OCI-LY1 (cell line): ENCODE measurements at regions not wholly inside any gene's neighbourhood (a gene's known extent, or its start where the extent isn't known, plus 50 kb on each side); places are given as distances from the start of the nearest gene placed in this dataset.

ENCODE experiments used
- H2AFZ ChIP-seq: fragments of 200-600 bp; sonication (generic), shearing (Covaris generic); 2 replicates; pipeline ENCODE4 v1.6.0; 2014; ENCODE audit warnings: antibody characterized with exemption, mild to moderate bottlenecking, low read length
- H3F3A ChIP-seq: fragments of 200-600 bp; sonication (generic), shearing (Covaris generic); 2 replicates; pipeline ENCODE4 v1.6.0; 2014; ENCODE audit warnings: mild to moderate bottlenecking, antibody characterized with exemption, low read length, moderate library complexity; ENCODE audit not compliant: insufficient read depth
- H3K27ac ChIP-seq: fragments of 200-600 bp; sonication (generic); 2 replicates; pipeline ENCODE4 v1.5.1; 2014; ENCODE audit warnings: low read length, mixed run types, mild to moderate bottlenecking, low read depth; ENCODE audit not compliant: poor library complexity, severe bottlenecking
- H3K27me3 ChIP-seq: fragments of 200-600 bp; sonication (generic); 2 replicates; pipeline ENCODE4 v1.6.0; 2014; ENCODE audit warnings: antibody characterized with exemption, mild to moderate bottlenecking, low read length, moderate library complexity; ENCODE audit not compliant: insufficient read depth
- H3K36me3 ChIP-seq: fragments of 200-600 bp; sonication (generic); 2 replicates; pipeline ENCODE4 v1.6.1; 2014; ENCODE audit warnings: mild to moderate bottlenecking, antibody characterized with exemption, low read length, moderate library complexity, mixed read lengths; ENCODE audit not compliant: insufficient read depth
- H3K4me1 ChIP-seq: fragments of 200-600 bp; sonication (generic); 2 replicates; pipeline ENCODE4 v1.5.1; 2014; ENCODE audit warnings: mild to moderate bottlenecking, low read length, moderate library complexity; ENCODE audit not compliant: insufficient read depth, severe bottlenecking
- H3K4me2 ChIP-seq: fragments of 200-600 bp; sonication (generic), shearing (Covaris generic); 2 replicates; pipeline ENCODE4 v1.6.1; 2014; ENCODE audit warnings: low read length
- H3K4me3 ChIP-seq: fragments of 200-600 bp; sonication (generic); 2 replicates; pipeline ENCODE4 v1.5.1; 2014; ENCODE audit warnings: low read length, low read depth, mild to moderate bottlenecking, mixed read lengths; ENCODE audit not compliant: poor library complexity, severe bottlenecking
- H3K79me2 ChIP-seq: fragments of 200-600 bp; shearing (Covaris generic); 2 replicates; pipeline ENCODE4 v1.6.1; 2016; ENCODE audit warnings: mixed run types, low read length, mixed read lengths; ENCODE audit not compliant: insufficient read depth
- H3K9ac ChIP-seq: fragments of 200-600 bp; sonication (generic), shearing (Covaris generic); 2 replicates; pipeline ENCODE4 v1.6.1; 2014; ENCODE audit warnings: mild to moderate bottlenecking, low read length, mixed read lengths
- H3K9me2 ChIP-seq: fragments of 200-600 bp; sonication (generic), shearing (Covaris generic); 2 replicates; pipeline ENCODE4 v1.6.1; 2014; ENCODE audit warnings: low read depth, mild to moderate bottlenecking, low read length, mixed read lengths
- H3K9me3 ChIP-seq: fragments of 200-600 bp; shearing (Covaris generic); 2 replicates; pipeline ENCODE4 v1.6.1; 2014; ENCODE audit warnings: low read length, mixed read lengths
- H4K20me1 ChIP-seq: fragments of 200-600 bp; sonication (generic), shearing (Covaris generic); 2 replicates; pipeline ENCODE4 v1.6.0; 2016; ENCODE audit warnings: mild to moderate bottlenecking, low read length; ENCODE audit not compliant: insufficient read depth
- CTCF ChIP-seq: fragments of 200-600 bp; sonication (generic), shearing (Covaris generic); IDR thresholded peaks from 2 replicates; pipeline ENCODE4 v1.5.1; 2017; ENCODE audit warnings: mild to moderate bottlenecking, antibody characterized with exemption, low read length, moderate library complexity, mixed read lengths
- EZH2 ChIP-seq: fragments of 200-600 bp; sonication (generic), shearing (Covaris generic); IDR thresholded peaks from 2 replicates; pipeline ENCODE4 v1.8.0; 2017; ENCODE audit warnings: borderline replicate concordance, mixed run types, mild to moderate bottlenecking, antibody characterized with exemption, low read length, moderate library complexity, mixed read lengths

- TF ChIP-seq EZH2, result no peak
- no peak for TF ChIP-seq CTCF
These were observed 91.4 kb downstream of the RPRM start for GRCh38 chr2:153387203-153387602.

GRCh38 chr2:153386481-153386897 is 92.1 kb downstream of the RPRM start:
- H3K9me3 ChIP-seq, result no peaks in the 10 kb centered on the region
- no peak overlapping the region for H3K9ac ChIP-seq
- H3K36me3 ChIP-seq, result no peaks in the 10 kb centered on the region
- no peak overlapping the region for H3K4me2 ChIP-seq
- H4K20me1 ChIP-seq, result no peaks in the 10 kb centered on the region
- no peaks in the 10 kb centered on the region for H3K9me2 ChIP-seq
- H3K4me1 ChIP-seq, result no peaks in the 10 kb centered on the region
- no peak overlapping the region for H2AFZ ChIP-seq
- H3K4me3 ChIP-seq, result no peak overlapping the region
- no peak overlapping the region for H3K27ac ChIP-seq
- no peaks in the 10 kb centered on the region for H3K27me3 ChIP-seq
- TF ChIP-seq CTCF (no peak), EZH2 (no peak)
- H3F3A ChIP-seq, result no peaks in the 10 kb centered on the region
- H3K79me2 ChIP-seq, result no peaks in the 10 kb centered on the region

More at GRCh38 chr2:153387203-153387602, 91.4 kb downstream of the RPRM start:
- no peak overlapping the region for H3K4me2 ChIP-seq
- H2AFZ ChIP-seq, result no peak overlapping the region
- H4K20me1 ChIP-seq, result no peaks in the 10 kb centered on the region
- no peak overlapping the region for H3K4me3 ChIP-seq
- no peaks in the 10 kb centered on the region for H3K4me1 ChIP-seq
- H3K27ac ChIP-seq, result no peak overlapping the region
- H3K36me3 ChIP-seq, result no peaks in the 10 kb centered on the region
- H3K9me3 ChIP-seq, result no peaks in the 10 kb centered on the region
- H3F3A ChIP-seq, result no peaks in the 10 kb centered on the region
- H3K9ac ChIP-seq, result no peak overlapping the region
- no peaks in the 10 kb centered on the region for H3K9me2 ChIP-seq
- no peaks in the 10 kb centered on the region for H3K27me3 ChIP-seq
- H3K79me2 ChIP-seq, result no peaks in the 10 kb centered on the region

GRCh38 chr2:153373510-153374279 is 104.9 kb downstream of the RPRM start:
- Histone ChIP-seq H3K36me3 (no peaks in the 10 kb centered on the region), H3K4me2 (no peak overlapping the region), H3F3A (no peaks in the 10 kb centered on the region), H3K9me2 (no peaks in the 10 kb centered on the region), H3K9ac (no peak overlapping the region), H3K9me3 (no peaks in the 10 kb centered on the region), H3K27ac (no peak overlapping the region), H2AFZ (no peak overlapping the region), H3K4me3 (no peak overlapping the region), H3K4me1 (no peaks in the 10 kb centered on the region), H4K20me1 (no peaks in the 10 kb centered on the region), H3K79me2 (no peaks in the 10 kb centered on the region), H3K27me3 (no peaks in the 10 kb centered on the region)
- no peak for TF ChIP-seq EZH2
- no peak for TF ChIP-seq CTCF
